H9 (cell line): ENCODE measurements at regions not wholly inside any gene's neighbourhood (a gene's known extent, or its start where the extent isn't known, plus 50 kb on each side); places are given as distances from the start of the nearest gene placed in this dataset.

Experiments
- DNase-seq: peaks from one replicate; pipeline ENCODE4 v3.0.0-alpha.2; 2017
- H2AFZ ChIP-seq: one replicate; pipeline ENCODE4 v1.6.1; 2013; ENCODE audit warnings: mild to moderate bottlenecking, low read length, control low read depth, moderate library complexity
- H2AK5ac ChIP-seq: 2 replicates; pipeline ENCODE4 v1.6.1; 2013; ENCODE audit warnings: low read length, control low read depth, mixed read lengths; ENCODE audit not compliant: insufficient read length
- H2BK120ac ChIP-seq: one replicate; pipeline ENCODE4 v1.6.1; 2013; ENCODE audit warnings: low read depth, mild to moderate bottlenecking, low read length, control low read depth, inconsistent platforms; ENCODE audit not compliant: poor library complexity, severe bottlenecking
- H2BK12ac ChIP-seq: 2 replicates; pipeline ENCODE4 v1.6.1; 2013; ENCODE audit warnings: low read length, control low read depth, mixed read lengths, low read depth; ENCODE audit not compliant: insufficient read length
- H2BK15ac ChIP-seq: 2 replicates; pipeline ENCODE4 v1.6.1; 2013; ENCODE audit warnings: low read depth, low read length, control low read depth
- H2BK20ac ChIP-seq: one replicate; pipeline ENCODE4 v1.6.1; 2013; ENCODE audit warnings: low read depth, mild to moderate bottlenecking, low read length, control low read depth, inconsistent platforms; ENCODE audit not compliant: poor library complexity, severe bottlenecking
- H2BK5ac ChIP-seq: 2 replicates; pipeline ENCODE4 v1.6.1; 2013; ENCODE audit warnings: low read length, control low read depth, mixed read lengths; ENCODE audit not compliant: insufficient read length
- H3K14ac ChIP-seq: 2 replicates; pipeline ENCODE4 v1.6.1; 2013; ENCODE audit warnings: low read length, control low read depth; ENCODE audit not compliant: insufficient read depth
- H3K18ac ChIP-seq: 2 replicates; pipeline ENCODE4 v1.6.1; 2013; ENCODE audit warnings: low read depth, mild to moderate bottlenecking, mixed read lengths, low read length, control low read depth; ENCODE audit not compliant: insufficient read length
- H3K23ac ChIP-seq: 2 replicates; pipeline ENCODE4 v1.6.1; 2013; ENCODE audit warnings: low read length, control low read depth, mixed read lengths, low read depth; ENCODE audit not compliant: insufficient read length
- H3K23me2 ChIP-seq: 2 replicates; pipeline ENCODE4 v1.6.1; 2013; ENCODE audit warnings: low read depth, mild to moderate bottlenecking, mixed read lengths, low read length, control low read depth; ENCODE audit not compliant: insufficient read length, poor library complexity, severe bottlenecking
- H3K27ac ChIP-seq: 2 replicates; pipeline ENCODE4 v1.5.1; 2013; ENCODE audit warnings: low read length, control low read depth, mixed read lengths, low read depth; ENCODE audit not compliant: insufficient read length
- H3K27me3 ChIP-seq: 2 replicates; pipeline ENCODE4 v1.6.1; 2013; ENCODE audit warnings: low read length, control low read depth, inconsistent platforms; ENCODE audit not compliant: insufficient read depth
- H3K4ac ChIP-seq: 2 replicates; pipeline ENCODE4 v1.6.1; 2013; ENCODE audit warnings: low read depth, mild to moderate bottlenecking, control low read depth, inconsistent platforms, low read length, moderate library complexity
- H3K4me1 ChIP-seq: 2 replicates; pipeline ENCODE4 v1.6.1; 2013; ENCODE audit warnings: low read length, control low read depth, inconsistent platforms; ENCODE audit not compliant: insufficient read depth
- H3K4me2 ChIP-seq: 2 replicates; pipeline ENCODE4 v1.6.1; 2013; ENCODE audit warnings: low read length, control low read depth, mixed read lengths; ENCODE audit not compliant: insufficient read length, insufficient read depth
- H3K56ac ChIP-seq: 2 replicates; pipeline ENCODE4 v1.6.1; 2013; ENCODE audit warnings: low read depth, mild to moderate bottlenecking, mixed read lengths, low read length, control low read depth; ENCODE audit not compliant: insufficient read length
- H3K79me1 ChIP-seq: 2 replicates; pipeline ENCODE4 v1.6.1; 2013; ENCODE audit warnings: low read depth, mild to moderate bottlenecking, moderate library complexity, low read length, control low read depth, inconsistent platforms; ENCODE audit not compliant: insufficient read depth, poor library complexity, severe bottlenecking
- H3K79me2 ChIP-seq: 2 replicates; pipeline ENCODE4 v1.6.1; 2013; ENCODE audit warnings: low read length, control low read depth, inconsistent platforms; ENCODE audit not compliant: insufficient read depth
- H3K9ac ChIP-seq: 2 replicates; pipeline ENCODE4 v1.6.1; 2013; ENCODE audit warnings: low read length, control low read depth, mixed read lengths; ENCODE audit not compliant: insufficient read length; ENCODE audit errors: extremely low read depth
- H3K9me3 ChIP-seq: one replicate; pipeline ENCODE4 v1.6.1; 2013; ENCODE audit warnings: low read depth, low read length, inconsistent platforms; ENCODE audit not compliant: control insufficient read depth
- H3T11ph ChIP-seq: one replicate; pipeline ENCODE4 v1.6.1; 2013; ENCODE audit warnings: mild to moderate bottlenecking, low read length, control low read depth, inconsistent platforms
- H4K20me1 ChIP-seq: one replicate; pipeline ENCODE4 v1.6.1; 2013; ENCODE audit not compliant: control insufficient read depth, insufficient read length, insufficient read depth
- H4K5ac ChIP-seq: 2 replicates; pipeline ENCODE4 v1.6.1; 2013; ENCODE audit warnings: low read depth, mild to moderate bottlenecking, mixed read lengths, low read length, control low read depth; ENCODE audit not compliant: insufficient read length
- H4K8ac ChIP-seq: replicated peaks from 2 replicates; pipeline ENCODE4 v1.6.1; 2013; ENCODE audit warnings: low read length, control low read depth, mixed read lengths, low read depth; ENCODE audit not compliant: insufficient read length
- H4K91ac ChIP-seq: 2 replicates; pipeline ENCODE4 v1.6.1; 2013; ENCODE audit warnings: low read depth, mild to moderate bottlenecking, moderate library complexity, mixed read lengths, low read length, control low read depth; ENCODE audit not compliant: insufficient read length
- H3K27ac Mint-ChIP-seq, 3 experiments: 2 replicates in 2 of 3; 3 replicates in 1 of 3; pipeline ENCODE4 v1.8.0; 2020 to 2021; ENCODE audit warnings: mixed read lengths in 3 of 3, mild to moderate bottlenecking in 1 of 3, moderate library complexity in 1 of 3
- H3K27me3 Mint-ChIP-seq: 2 replicates; pipeline ENCODE4 v1.8.0; 2021; ENCODE audit warnings: low read depth, mild to moderate bottlenecking, moderate library complexity, mixed read lengths
- H3K36me3 Mint-ChIP-seq, 3 experiments: 2 replicates in 2 of 3; 3 replicates in 1 of 3; pipeline ENCODE4 v1.8.0; 2020 to 2021; ENCODE audit warnings: low read depth in 3 of 3, mixed read lengths in 3 of 3; ENCODE audit not compliant: insufficient read depth in 1 of 3
- H3K4me1 Mint-ChIP-seq, 2 experiments: 2 replicates each; pipeline ENCODE4 v1.8.0; 2020; ENCODE audit warnings: mixed read lengths in 2 of 2
- H3K4me3 Mint-ChIP-seq, 2 experiments: 2 replicates in 1 of 2; 3 replicates in 1 of 2; pipeline ENCODE4 v1.8.0; 2020 to 2021; ENCODE audit warnings: mild to moderate bottlenecking in 2 of 2, mixed read lengths in 2 of 2, moderate library complexity in 1 of 2
- H3K9me3 Mint-ChIP-seq, 2 experiments: 2 replicates in 1 of 2; 3 replicates in 1 of 2; pipeline ENCODE4 v1.8.0; 2020; ENCODE audit warnings: mild to moderate bottlenecking in 2 of 2, mixed read lengths in 2 of 2, moderate library complexity in 1 of 2
- CTCF ChIP-seq: fragments of 200-600 bp; sonication (generic); conservative IDR thresholded peaks from 3 replicates; pipeline ENCODE4 v1.8.0; 2021; ENCODE audit warnings: antibody characterized with exemption, mild to moderate bottlenecking

- Histone ChIP-seq H2BK120ac (no peak overlapping the region), H2BK12ac (no peak overlapping the region), H3K56ac (no peak overlapping the region), H3T11ph (no peak overlapping the region), H3K4me2 (no peak overlapping the region), H3K14ac (no peak overlapping the region), H3K27me3 (no peaks in the 10 kb centered on the region), H4K91ac (no peak overlapping the region), H3K79me2 (no peaks in the 10 kb centered on the region), H2AK5ac (no peak overlapping the region), H4K8ac (no peak overlapping the region), H3K4me1 (no peaks in the 10 kb centered on the region), H3K9ac (no peak overlapping the region), H3K79me1 (no peaks in the 10 kb centered on the region), H4K20me1 (no peaks in the 10 kb centered on the region), H3K23me2 (no peaks in the 10 kb centered on the region), H4K5ac (no peak overlapping the region), H2AFZ (no peak overlapping the region), H3K9me3 (no peaks in the 10 kb centered on the region), H2BK5ac (no peak overlapping the region), H3K27ac (no peak overlapping the region), H2BK20ac (no peak overlapping the region), H3K23ac (no peak overlapping the region), H2BK15ac (no peak overlapping the region), H3K4ac (no peak overlapping the region), H3K18ac (no peak overlapping the region)
- no peaks in the 10 kb centered on the region for H3K4me1 Mint-ChIP-seq
- H3K27me3 Mint-ChIP-seq, result peaks cover 4% of the 10 kb centered on the region; the same call in 1 of the 2 replicates
- TF ChIP-seq CTCF, result no peak
- H3K4me3 Mint-ChIP-seq, result no peak overlapping the region
- no peaks in the 10 kb centered on the region for H3K36me3 Mint-ChIP-seq
- H3K27ac Mint-ChIP-seq, result no peak overlapping the region
- no peak for DNase-seq
- no peaks in the 10 kb centered on the region for H3K9me3 Mint-ChIP-seq
These were observed 330.3 kb upstream of the CFAP20DC start for GRCh38 chr3:59380146-59380545.
